ENCODE measurements at regions not wholly inside any gene's neighbourhood (a gene's known extent, or its start where the extent isn't known, plus 50 kb on each side); places are given as distances from the start of the nearest gene placed in this dataset.

- no peak overlapping the region for H3K4me3 ChIP-seq (ENCODE audit: severe bottlenecking)
- TF ChIP-seq CTCF (IDR thresholded peaks at IDR 0.05; ENCODE audit: poor library complexity, severe bottlenecking) = no peak
- H3K27me3 ChIP-seq (ENCODE audit: insufficient read depth, poor library complexity, severe bottlenecking) = no peaks in the 10 kb centered on the region
- no peak for DNase-seq (ENCODE audit: low spot score)
- no peaks in the 10 kb centered on the region for H3K36me3 ChIP-seq (ENCODE audit: low read depth)
- no peak overlapping the region for H3K27ac ChIP-seq (ENCODE audit: poor library complexity, severe bottlenecking)
- no peaks in the 10 kb centered on the region for H3K4me1 ChIP-seq (ENCODE audit: insufficient read depth, poor library complexity, severe bottlenecking)
- H3K9me3 ChIP-seq (ENCODE audit: severe bottlenecking) = no peaks in the 10 kb centered on the region
- no peak for ATAC-seq (ENCODE audit: low read depth)
These were observed 117.2 kb downstream of the IPO8 start for GRCh38 chr12:30578426-30578825.

DNA sequence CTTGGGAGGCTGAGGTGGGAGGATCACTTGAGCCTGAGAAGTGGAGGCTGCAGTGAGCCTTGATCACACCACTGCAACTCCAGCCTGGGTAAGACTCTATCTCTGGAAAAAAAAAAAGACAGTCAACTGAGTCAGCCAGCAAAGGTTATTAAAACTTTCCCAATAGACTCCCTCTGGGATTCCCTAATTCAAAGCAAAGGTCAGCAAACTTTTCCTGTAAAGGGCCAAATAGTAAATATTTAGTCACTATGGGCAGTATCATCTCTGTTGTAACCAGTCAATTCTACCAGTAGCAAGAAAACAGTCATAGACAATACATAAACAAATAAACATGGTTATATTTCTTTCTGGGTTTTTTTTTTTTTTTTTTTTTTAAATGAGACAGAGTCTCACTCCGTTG is 122.5 kb downstream of the IPO8 start:
- ATAC-seq (ENCODE audit: low read depth) = no peak
- no peaks in the 10 kb centered on the region for H3K36me3 ChIP-seq (ENCODE audit: low read depth)
- H3K9me3 ChIP-seq (ENCODE audit: severe bottlenecking) = no peaks in the 10 kb centered on the region
- H3K4me1 ChIP-seq (ENCODE audit: insufficient read depth, poor library complexity, severe bottlenecking) = no peaks in the 10 kb centered on the region
- no peaks in the 10 kb centered on the region for H3K27me3 ChIP-seq (ENCODE audit: insufficient read depth, poor library complexity, severe bottlenecking)
- H3K4me3 ChIP-seq (ENCODE audit: severe bottlenecking) = no peak overlapping the region
- TF ChIP-seq CTCF (IDR thresholded peaks at IDR 0.05; ENCODE audit: poor library complexity, severe bottlenecking) = no peak
- DNase-seq (ENCODE audit: low spot score) = no peak
- H3K27ac ChIP-seq (ENCODE audit: poor library complexity, severe bottlenecking) = no peak overlapping the region

GRCh38 chr12:30570211-30570890 is 125.3 kb downstream of the IPO8 start:
- Histone ChIP-seq H3K36me3 (ENCODE audit: low read depth) (no peaks in the 10 kb centered on the region), H3K9me3 (ENCODE audit: severe bottlenecking) (no peaks in the 10 kb centered on the region), H3K4me3 (ENCODE audit: severe bottlenecking) (no peak overlapping the region), H3K4me1 (ENCODE audit: insufficient read depth, poor library complexity, severe bottlenecking) (no peaks in the 10 kb centered on the region), H3K27me3 (ENCODE audit: insufficient read depth, poor library complexity, severe bottlenecking) (no peaks in the 10 kb centered on the region), H3K27ac (ENCODE audit: poor library complexity, severe bottlenecking) (no peak overlapping the region)
- no peak for DNase-seq (ENCODE audit: low spot score)
- TF ChIP-seq CTCF (IDR thresholded peaks at IDR 0.05; ENCODE audit: poor library complexity, severe bottlenecking) = no peak
- no peak for ATAC-seq (ENCODE audit: low read depth)

- Histone ChIP-seq H3K36me3 (ENCODE audit: low read depth) (no peaks in the 10 kb centered on the region), H3K4me1 (ENCODE audit: insufficient read depth, poor library complexity, severe bottlenecking) (no peaks in the 10 kb centered on the region)
- no peak for TF ChIP-seq CTCF (IDR thresholded peaks at IDR 0.05; ENCODE audit: poor library complexity, severe bottlenecking)
These were observed 126.2 kb downstream of the IPO8 start for GRCh38 chr12:30569426-30569825.

GRCh38 chr12:30568453-30568852 is 127.2 kb downstream of the IPO8 start:
- no peak overlapping the region for H3K4me3 ChIP-seq (ENCODE audit: severe bottlenecking)
- H3K4me1 ChIP-seq (ENCODE audit: insufficient read depth, poor library complexity, severe bottlenecking) = no peaks in the 10 kb centered on the region
- no peak for ATAC-seq (ENCODE audit: low read depth)
- no peak for DNase-seq (ENCODE audit: low spot score)
- TF ChIP-seq CTCF (IDR thresholded peaks at IDR 0.05; ENCODE audit: poor library complexity, severe bottlenecking) = no peak
- H3K27me3 ChIP-seq (ENCODE audit: insufficient read depth, poor library complexity, severe bottlenecking) = no peaks in the 10 kb centered on the region
- H3K27ac ChIP-seq (ENCODE audit: poor library complexity, severe bottlenecking) = no peak overlapping the region
- H3K36me3 ChIP-seq (ENCODE audit: low read depth) = no peaks in the 10 kb centered on the region
- H3K9me3 ChIP-seq (ENCODE audit: severe bottlenecking) = no peaks in the 10 kb centered on the region

More at GRCh38 chr12:30569426-30569825, 126.2 kb downstream of the IPO8 start:
- Histone ChIP-seq H3K9me3 (ENCODE audit: severe bottlenecking) (no peaks in the 10 kb centered on the region), H3K27me3 (ENCODE audit: insufficient read depth, poor library complexity, severe bottlenecking) (no peaks in the 10 kb centered on the region), H3K27ac (ENCODE audit: poor library complexity, severe bottlenecking) (no peak overlapping the region), H3K4me3 (ENCODE audit: severe bottlenecking) (no peak overlapping the region)
- DNase-seq (ENCODE audit: low spot score) (no peak), ATAC-seq (ENCODE audit: low read depth) (no peak)

Data from RWPE2 (cell line).